GM12878 (cell line): ENCODE measurements at regions not wholly inside any gene's neighbourhood (a gene's known extent, or its start where the extent isn't known, plus 50 kb on each side); places are given as distances from the start of the nearest gene placed in this dataset.

Experiments
- ATAC-seq: fragments of 200-7000 bp; cut with Tn5 transposase; 3 replicates; pipeline ENCODE4 v1.9.1; 2020; ENCODE audit warnings: mild to moderate bottlenecking, moderate library complexity
- BruUV-seq: library from RNA; stranded (reverse); fragments of 400-500 nt; replicated peaks from 2 replicates; lab custom pipeline; 2021; lab: Mats Ljungman, UMichigan
- CTCF ChIA-PET: fragments of 300-600 bp; sonication (Branson Sonifier 250); formaldehyde crosslinking; extraction: SDS; loops from one replicate; lab custom pipeline; 2021; ENCODE audit warnings: inconsistent platforms; lab: Yijun Ruan, JAX
- POLR2A ChIA-PET: fragments of 350-600 bp; formaldehyde crosslinking; extraction: SDS; loops from one replicate; lab custom pipeline; 2021; ENCODE audit warnings: inconsistent platforms; lab: Charles Lee
- RAD21 ChIA-PET: fragments of 300-600 bp; sonication (Branson Sonifier 250); formaldehyde crosslinking; loops from one replicate; lab custom pipeline; 2023; ENCODE audit warnings: antibody characterized with exemption; ENCODE audit not compliant: unreplicated experiment; lab: Charles Lee
- SMC1A ChIA-PET: fragments of 300-600 bp; sonication (Branson Sonifier 250); formaldehyde crosslinking; loops from one replicate; lab custom pipeline; 2023; ENCODE audit not compliant: unreplicated experiment, uncharacterized antibody; lab: Charles Lee
- DNase-seq: peaks from one replicate; pipeline ENCODE4 v3.0.0-alpha.2; 2011; ENCODE audit warnings: low read depth, low spot score
- FAIRE-seq: peaks from 3 replicates; lab custom pipeline; 2011; peaks lifted over from hg19 to GRCh38; lab: Jason Lieb, UNC
- H2AFZ ChIP-seq: 2 replicates; pipeline ENCODE4 v1.6.0; 2011; ENCODE audit warnings: low read depth, low read length, control low read depth; ENCODE audit not compliant: control insufficient read depth
- H3K27ac ChIP-seq: 2 replicates; pipeline ENCODE4 v1.5.1; 2011; ENCODE audit warnings: control low read depth; ENCODE audit not compliant: control insufficient read depth, insufficient read depth
- H3K27me3 ChIP-seq, 2 experiments: replicated peaks in 1 of 2; 2 replicates each; pipeline versions ENCODE4 v1.6.0 to v1.6.1; 2011; ENCODE audit warnings: low read length in 1 of 2; ENCODE audit not compliant: control insufficient read depth in 2 of 2, insufficient read depth in 2 of 2
- H3K36me3 ChIP-seq, 2 experiments: 2 replicates each; pipeline ENCODE4 v1.5.1; 2011; ENCODE audit warnings: low read length in 1 of 2; ENCODE audit not compliant: control insufficient read depth in 2 of 2, insufficient read depth in 2 of 2
- H3K4me1 ChIP-seq: 2 replicates; pipeline ENCODE4 v1.6.1; 2011; ENCODE audit warnings: mild to moderate bottlenecking, low read length, moderate library complexity, mixed read lengths; ENCODE audit not compliant: control insufficient read depth, insufficient read depth
- H3K4me2 ChIP-seq: 2 replicates; pipeline ENCODE4 v1.6.0; 2011; ENCODE audit warnings: control low read depth; ENCODE audit not compliant: control insufficient read depth, insufficient read depth
- H3K4me3 ChIP-seq: fragments of 200-600 bp; sonication (generic); 2 replicates; pipeline ENCODE4 v1.5.1; 2016
- H3K79me2 ChIP-seq: 2 replicates; pipeline ENCODE4 v1.6.0; 2011; ENCODE audit warnings: low read length; ENCODE audit not compliant: control insufficient read depth, insufficient read depth
- H3K9ac ChIP-seq: 2 replicates; pipeline ENCODE4 v1.8.0; 2011; ENCODE audit warnings: low read length, control low read depth, mixed read lengths; ENCODE audit not compliant: control insufficient read depth, insufficient read depth
- H3K9me3 ChIP-seq: replicated peaks from 3 replicates; pipeline ENCODE4 v1.5.1; 2011; ENCODE audit warnings: mild to moderate bottlenecking, low read length; ENCODE audit not compliant: control insufficient read depth, insufficient read depth
- H4K20me1 ChIP-seq: 2 replicates; pipeline ENCODE4 v1.6.0; 2011; ENCODE audit not compliant: control insufficient read depth, insufficient read depth
- BHLHE40 ChIP-seq, 2 experiments: fragments of 450-650 bp in 1 of 2; IDR thresholded peaks; 2 replicates each; pipeline ENCODE4 v1.6.1; 2011 to 2017; ENCODE audit warnings: low read depth in 2 of 2, borderline replicate concordance in 1 of 2, improper control_type of control experiment in 1 of 2, low read length in 1 of 2, mild to moderate bottlenecking in 1 of 2
- CBX5 ChIP-seq: sonication (generic); IDR thresholded peaks from 2 replicates; pipeline ENCODE4 v1.6.1; 2016; ENCODE audit warnings: low read depth, moderate library complexity, mild to moderate bottlenecking, inconsistent platforms
- CREB1 ChIP-seq: IDR thresholded peaks from 2 replicates; pipeline ENCODE4 v1.6.1; 2012; ENCODE audit warnings: low read depth, mild to moderate bottlenecking, inconsistent platforms
- CREM ChIP-seq: IDR thresholded peaks from 2 replicates; pipeline ENCODE4 v1.6.1; 2014; ENCODE audit warnings: antibody characterized with exemption, low read depth
- FOS ChIP-seq: IDR thresholded peaks from 3 replicates; pipeline ENCODE4 v1.6.1; 2011; ENCODE audit warnings: borderline replicate concordance; ENCODE audit not compliant: insufficient read length; ENCODE audit errors: extremely low read depth
- FOXM1 ChIP-seq: IDR thresholded peaks from 2 replicates; pipeline ENCODE4 v1.6.1; 2012; ENCODE audit warnings: low read depth, mild to moderate bottlenecking, inconsistent platforms, low read length, moderate library complexity
- HSF1 ChIP-seq: fragments of 150-350 bp; IDR thresholded peaks from 2 replicates; pipeline ENCODE4 v1.6.1; 2014; ENCODE audit warnings: mild to moderate bottlenecking, low read depth, low read length
- RAD51 ChIP-seq: fragments of 450-650 bp; IDR thresholded peaks from 2 replicates; pipeline ENCODE4 v1.6.1; 2016; ENCODE audit warnings: moderate library complexity, mild to moderate bottlenecking, inconsistent platforms
- RELA ChIP-seq: fragments of 450-650 bp; IDR thresholded peaks from 2 replicates; pipeline ENCODE4 v1.8.0; 2014; ENCODE audit warnings: borderline replicate concordance; ENCODE audit not compliant: partially characterized antibody
- ZBTB4 ChIP-seq: fragments of 450-650 bp; formaldehyde crosslinking; IDR thresholded peaks from 2 replicates; pipeline ENCODE4 v1.4.0; 2022; ENCODE audit warnings: mild to moderate bottlenecking, moderate library complexity
- WGBS: methylation state at CpG from one replicate; pipeline ENCODE4 v1.1.6; 2016; ENCODE audit warnings: low lambda C conversion rate; ENCODE audit not compliant: insufficient replicate concordance, insufficient coverage; ENCODE audit errors: missing lambda C conversion rate; 5-methylcytosine and 5-hydroxymethylcytosine counted together
- in situ Hi-C: fragments of 300-500 bp; cut with MboI; formaldehyde crosslinking; loops from 9 replicates; pipeline ENCODE4 v1.14.3; 2018; ENCODE audit warnings: mixed read lengths
- intact Hi-C: fragments of 100-400 bp; cut with micrococcal nuclease; formaldehyde crosslinking; loops from one replicate; pipeline ENCODE4 v1.14.2; 2022; ENCODE audit not compliant: unreplicated experiment

- Histone ChIP-seq H3K79me2 (no peaks in the 10 kb centered on the region), H3K27ac (peak overlapping the region; percentile 90; the same call in 1 of the 2 replicates), H3K27me3 (no peaks in the 10 kb centered on the region; a peak in 1 of 4 replicates), H3K4me3 (peak overlapping the region; percentile 55; the same call in 1 of the 2 replicates), H3K9ac (peak overlapping the region; percentile 81; the same call in 1 of the 2 replicates), H3K4me2 (peak overlapping the region; percentile 75), H4K20me1 (no peaks in the 10 kb centered on the region), H3K4me1 (peaks cover 5% of the 10 kb centered on the region; the same call in 1 of the 2 replicates), H2AFZ (peak overlapping the region; percentile 97), H3K36me3 (no peaks in the 10 kb centered on the region; a peak in 1 of 4 replicates), H3K9me3 (no peaks in the 10 kb centered on the region)
- FAIRE-seq: no peak
- RAD21 ChIA-PET: interaction anchor here (1.1 to 1.3 kb wide), 2 partner anchors 10 to 37 kb away, joined by 3 to 4 read pairs; no protein-coding TSS in a partner anchor
- ATAC-seq: peak; percentile 18
- intact Hi-C loops (loop anchor here (2.0 kb wide), 2 partner anchors 27 to 75 kb away; no protein-coding TSS in a partner anchor), in situ Hi-C loops (no loop called here)
- SMC1A ChIA-PET: interaction anchor here (0.7 to 1.2 kb wide), 5 partner anchors 9 to 34 kb away, joined by 3 to 6 read pairs (median 4); no protein-coding TSS in a partner anchor
- CTCF ChIA-PET: interaction anchor here (1.0 to 1.3 kb wide), 3 partner anchors 12 to 42 kb away, joined by 4 to 7 read pairs (median 5); no protein-coding TSS in a partner anchor
- no TSS peak for BruUV-seq
- POLR2A ChIA-PET: interaction anchor here (0.7 kb wide), 1 partner anchor 11 kb away, joined by 3 read pairs; no protein-coding TSS in a partner anchor
- WGBS: 10% methylated on average over 7 of the region's 7 CpGs
- TF ChIP-seq HSF1: no peak
- no peak for DNase-seq
These were observed 235.4 kb downstream of the OR13H1 start for GRCh38 chrX:131779306-131779705.

GRCh38 chrX:131779741-131780140 is 235.9 kb downstream of the OR13H1 start:
- ChIA-PET CTCF (no interaction called here), SMC1A (no interaction called here)
- in situ Hi-C loops: no loop called here
- no peak for TF ChIP-seq CREM
- no peak for TF ChIP-seq CBX5
- no peak for TF ChIP-seq RELA
- no peak for TF ChIP-seq ZBTB4 (CRISPR knock-in tag)
- TF ChIP-seq FOS: no peak
- no peak for TF ChIP-seq HSF1
- TF ChIP-seq FOXM1: no peak
- no peak for TF ChIP-seq BHLHE40 (IDR thresholded peaks at IDR 0.05; ENCODE audit: borderline replicate concordance in 1 of 2, low read depth in 2 of 2, low read length in 1 of 2)
- TF ChIP-seq RAD51: no peak
- no peak for TF ChIP-seq CREB1

More at GRCh38 chrX:131779741-131780140, 235.9 kb downstream of the OR13H1 start:
- Histone ChIP-seq H3K4me2 (no peak overlapping the region), H3K27me3 (no peaks in the 10 kb centered on the region; a peak in 1 of 4 replicates), H3K4me1 (peaks cover 5% of the 10 kb centered on the region; the same call in 1 of the 2 replicates), H3K79me2 (no peaks in the 10 kb centered on the region), H3K4me3 (no peak overlapping the region), H4K20me1 (no peaks in the 10 kb centered on the region), H3K27ac (no peak overlapping the region), H2AFZ (no peak overlapping the region), H3K36me3 (no peaks in the 10 kb centered on the region; a peak in 1 of 4 replicates), H3K9me3 (no peaks in the 10 kb centered on the region), H3K9ac (no peak overlapping the region)
- ATAC-seq (no peak), DNase-seq (no peak), FAIRE-seq (no peak)
- no TSS peak for BruUV-seq
- WGBS: 39% methylated on average over 4 of the region's 4 CpGs
- intact Hi-C loops: loop anchor here (2.0 to 5.0 kb wide), 3 partner anchors 27 to 75 kb away; no protein-coding TSS in a partner anchor
- POLR2A ChIA-PET: no interaction called here
- RAD21 ChIA-PET: no interaction called here
